ENCODE measurements at regions not wholly inside any gene's neighbourhood (a gene's known extent, or its start where the extent isn't known, plus 50 kb on each side); places are given as distances from the start of the nearest gene placed in this dataset.

GRCh38 chr16:86070484-86070883, 171.5 kb downstream of the IRF8 start:
- Histone ChIP-seq H3K9ac (no peak overlapping the region), H3K4me2 (no peak overlapping the region), H3K36me3 (no peaks in the 10 kb centered on the region), H3K27me3 (peaks cover 16% of the 10 kb centered on the region), H4K20me1 (ENCODE audit: low read depth) (peaks cover 8% of the 10 kb centered on the region), H3F3A (ENCODE audit: low read depth) (peaks cover 15% of the 10 kb centered on the region), H3K27ac (no peak overlapping the region), H3K4me3 (no peak overlapping the region), H3K9me3 (ENCODE audit: low read depth) (no peaks in the 10 kb centered on the region), H3K79me2 (ENCODE audit: low read depth) (no peaks in the 10 kb centered on the region), H2AFZ (replicated peaks) (no peak overlapping the region), H3K4me1 (peaks cover 18% of the 10 kb centered on the region)
- TF ChIP-seq EZH2 (IDR thresholded peaks at IDR 0.05) (no peak), CTCF (IDR thresholded peaks at IDR 0.05) (no peak), EZH2phosphoT487 (IDR thresholded peaks at IDR 0.05) (no peak)
- Mint-ChIP-seq H3K27ac (no peak overlapping the region), H3K4me3 (no peak overlapping the region), H3K36me3 (no peaks in the 10 kb centered on the region), H3K9me3 (peaks cover 1% of the 10 kb centered on the region), H3K27me3 (ENCODE audit: insufficient read depth, low read depth) (peaks cover 62% of the 10 kb centered on the region), H3K4me1 (peaks cover 28% of the 10 kb centered on the region)
- DNase-seq (ENCODE audit: low spot score), result no peak

- Histone ChIP-seq H3K4me3 (no peak overlapping the region), H3K4me2 (no peak overlapping the region), H3K79me2 (ENCODE audit: low read depth) (no peaks in the 10 kb centered on the region), H3K36me3 (no peaks in the 10 kb centered on the region), H3K27me3 (peaks cover 19% of the 10 kb centered on the region), H3K27ac (no peak overlapping the region), H3F3A (ENCODE audit: low read depth) (peaks cover 15% of the 10 kb centered on the region), H3K9ac (no peak overlapping the region), H3K9me3 (ENCODE audit: low read depth) (no peaks in the 10 kb centered on the region), H4K20me1 (ENCODE audit: low read depth) (peaks cover 8% of the 10 kb centered on the region), H3K4me1 (peaks cover 19% of the 10 kb centered on the region), H2AFZ (replicated peaks) (no peak overlapping the region)
- no peak for DNase-seq (ENCODE audit: low spot score)
- no peak overlapping the region for H3K4me3 Mint-ChIP-seq
- TF ChIP-seq CTCF (IDR thresholded peaks at IDR 0.05), result no peak
- TF ChIP-seq EZH2phosphoT487 (IDR thresholded peaks at IDR 0.05), result no peak
- TF ChIP-seq EZH2 (IDR thresholded peaks at IDR 0.05), result no peak
- H3K27me3 Mint-ChIP-seq (ENCODE audit: insufficient read depth, low read depth), result peaks cover 61% of the 10 kb centered on the region
- peaks cover 3% of the 10 kb centered on the region for H3K9me3 Mint-ChIP-seq
- peaks cover 27% of the 10 kb centered on the region for H3K4me1 Mint-ChIP-seq
- no peaks in the 10 kb centered on the region for H3K36me3 Mint-ChIP-seq
- H3K27ac Mint-ChIP-seq, result no peak overlapping the region
Observed at GRCh38 chr16:86070971-86071370, 172.0 kb downstream of the IRF8 start.

GRCh38 chr16:86071611-86072240, 172.8 kb downstream of the IRF8 start:
- TF ChIP-seq EZH2phosphoT487 (IDR thresholded peaks at IDR 0.05) (no peak), CTCF (IDR thresholded peaks at IDR 0.05) (no peak), EZH2 (IDR thresholded peaks at IDR 0.05) (no peak)
- peaks cover 8% of the 10 kb centered on the region for H4K20me1 ChIP-seq (ENCODE audit: low read depth)
- H3K79me2 ChIP-seq (ENCODE audit: low read depth), result no peaks in the 10 kb centered on the region
- H3K36me3 ChIP-seq, result no peaks in the 10 kb centered on the region
- H3K9ac ChIP-seq, result no peak overlapping the region
- H3K9me3 ChIP-seq (ENCODE audit: low read depth), result no peaks in the 10 kb centered on the region
- H2AFZ ChIP-seq (replicated peaks), result no peak overlapping the region
- DNase-seq (ENCODE audit: low spot score), result no peak
- no peak overlapping the region for H3K4me2 ChIP-seq
- H3K4me1 ChIP-seq, result peaks cover 19% of the 10 kb centered on the region
- Mint-ChIP-seq H3K9me3 (peaks cover 3% of the 10 kb centered on the region), H3K4me3 (no peak overlapping the region), H3K27ac (no peak overlapping the region), H3K36me3 (no peaks in the 10 kb centered on the region), H3K4me1 (peaks cover 26% of the 10 kb centered on the region), H3K27me3 (ENCODE audit: insufficient read depth, low read depth) (peaks cover 63% of the 10 kb centered on the region)
- H3F3A ChIP-seq (ENCODE audit: low read depth), result peaks cover 15% of the 10 kb centered on the region
- H3K27ac ChIP-seq, result no peak overlapping the region
- peaks cover 27% of the 10 kb centered on the region for H3K27me3 ChIP-seq
- no peak overlapping the region for H3K4me3 ChIP-seq

All from neural progenitor cell (in vitro differentiated cells).